Stomach (tissue), 8 donors: ENCODE measurements at regions not wholly inside any gene's neighbourhood (a gene's known extent, or its start where the extent isn't known, plus 50 kb on each side); places are given as distances from the start of the nearest gene placed in this dataset.

Source experiments
- DNase-seq, 2 donors: peaks; one replicate each; pipeline versions ENCODE4 v3.0.0 to v3.0.0-alpha.2; 2013 to 2019
- H3K27ac ChIP-seq, 5 donors: fragments of 200-600 bp in 4 of 5; sonication (generic) in 4 of 5; one replicate each; pipeline ENCODE4 v1.5.1; 2013 to 2019; ENCODE audit warnings: mild to moderate bottlenecking in 1 of 5, moderate library complexity in 1 of 5
- H3K27me3 ChIP-seq, 3 donors: fragments of 200-600 bp; sonication (generic); one replicate each; pipeline ENCODE4 v1.5.1; 2017 to 2019; ENCODE audit warnings: mixed run types in 1 of 3
- H3K36me3 ChIP-seq, 4 donors: fragments of 200-600 bp; sonication (generic); 1 replicate in 3 of 4; 2 replicates in 1 of 4; pipeline ENCODE4 v1.5.1; 2016 to 2019
- H3K4me1 ChIP-seq, 4 donors: fragments of 200-600 bp; sonication (generic); one replicate each; pipeline ENCODE4 v1.5.1; 2016 to 2019
- H3K4me3 ChIP-seq, 4 donors: fragments of 200-600 bp; sonication (generic) in 3 of 4; one replicate each; pipeline ENCODE4 v1.5.1; 2016 to 2019; ENCODE audit warnings: mild to moderate bottlenecking in 1 of 4
- H3K9me3 ChIP-seq, 4 donors: fragments of 200-600 bp; sonication (generic); one replicate each; pipeline ENCODE4 v1.5.1; 2016 to 2019
- CTCF ChIP-seq, 7 experiments: fragments of 450-650 bp in 4 of 7; fragments of 200-600 bp in 3 of 7; sonication (generic) in 3 of 7; IDR thresholded peaks; one replicate each; pipeline ENCODE4 v1.5.1; 2016 to 2019; ENCODE audit warnings: antibody characterized with exemption in 7 of 7, control low read depth in 2 of 7, mild to moderate bottlenecking in 1 of 7
- EP300 ChIP-seq: sonication (generic); formaldehyde crosslinking; IDR thresholded peaks from one replicate; pipeline ENCODE4 v1.6.1; 2017; ENCODE audit warnings: antibody characterized with exemption
- POLR2A ChIP-seq, 4 donors: fragments of 450-650 bp; IDR thresholded peaks; one replicate each; pipeline ENCODE4 v1.6.1; 2016; ENCODE audit warnings: antibody characterized with exemption in 4 of 4, control low read depth in 2 of 4, mild to moderate bottlenecking in 1 of 4, moderate library complexity in 1 of 4
- POLR2AphosphoS5 ChIP-seq, 3 donors: sonication (generic); formaldehyde crosslinking; IDR thresholded peaks; one replicate each; pipeline ENCODE4 v1.6.1; 2016; ENCODE audit warnings: antibody characterized with exemption in 3 of 3
- WGBS, 5 donors: extraction: QIAGEN DNeasy Blood & Tissue Kit in 3 of 5; methylation state at CpG; one replicate each; pipeline versions ENCODE4 v1.1.5 to v1.1.7; 2013 to 2018; 5-methylcytosine and 5-hydroxymethylcytosine counted together
- intact Hi-C: fragments of 100-400 bp; cut with DNase I; formaldehyde crosslinking; loops from one replicate; pipeline ENCODE4 v1.15.1; 2023; ENCODE audit warnings: low total_unique reads
- donor health status: healthy with polysubstance abuse.
- donor health status: Bipolar disorder and iron deficiency.
- donor health status: healthy.

GRCh38 chr10:8981277-8981676, 926.8 kb downstream of the GATA3 start:
- Histone ChIP-seq H3K27ac (no peak overlapping the region), H3K27me3 (no peaks in the 10 kb centered on the region), H3K4me3 (no peak overlapping the region), H3K36me3 (no peaks in the 10 kb centered on the region), H3K9me3 (peaks cover 0 to 3% (median 0%) of the 10 kb centered on the region in 4 donors), H3K4me1 (no peaks in the 10 kb centered on the region)
- no peak for DNase-seq
- WGBS, 5 donors: 63 to 78% (median 75%) methylated on average over 2 of the region's 2 CpGs
- no peak for TF ChIP-seq EP300
- TF ChIP-seq CTCF (IDR thresholded peaks at IDR 0.05): no peak
- intact Hi-C loops: no loop called here

- no peaks in the 10 kb centered on the region for H3K36me3 ChIP-seq
- H3K27ac ChIP-seq: no peak overlapping the region
- TF ChIP-seq CTCF (IDR thresholded peaks at IDR 0.05): no peak
- peaks cover 0 to 3% (median 0%) of the 10 kb centered on the region in 4 donors for H3K9me3 ChIP-seq
- no peak for DNase-seq
- no peaks in the 10 kb centered on the region for H3K27me3 ChIP-seq
- H3K4me3 ChIP-seq: no peak overlapping the region
- intact Hi-C loops: no loop called here
- WGBS, 5 donors: 70 to 93% (median 91%) methylated on average over 2 of the region's 2 CpGs
- H3K4me1 ChIP-seq: no peaks in the 10 kb centered on the region
These were observed 931.2 kb downstream of the GATA3 start for GRCh38 chr10:8985651-8986050.

GRCh38 chr10:8986975-8987374, 932.5 kb downstream of the GATA3 start:
- no peaks in the 10 kb centered on the region for H3K4me1 ChIP-seq
- TF ChIP-seq EP300 (no peak), CTCF (IDR thresholded peaks at IDR 0.05) (no peak), POLR2A (IDR thresholded peaks at IDR 0.05) (no peak), POLR2AphosphoS5 (IDR thresholded peaks at IDR 0.05) (no peak)
- intact Hi-C loops: no loop called here
- WGBS, 5 donors: 64 to 71% (median 68%) methylated on average over 5 to 6 of the region's 6 CpGs
- no peaks in the 10 kb centered on the region for H3K27me3 ChIP-seq
- no peak overlapping the region for H3K27ac ChIP-seq
- no peaks in the 10 kb centered on the region for H3K36me3 ChIP-seq
- DNase-seq: no peak
- peaks cover 0 to 3% (median 0%) of the 10 kb centered on the region in 4 donors for H3K9me3 ChIP-seq
- no peak overlapping the region for H3K4me3 ChIP-seq

GRCh38 chr10:8987712-8988111, 933.2 kb downstream of the GATA3 start:
- intact Hi-C loops: no loop called here
- H3K36me3 ChIP-seq: no peaks in the 10 kb centered on the region
- 0 to 32% (median 18%) methylated on average over 1 of the region's 1 CpG for WGBS, 5 donors
- no peaks in the 10 kb centered on the region for H3K4me1 ChIP-seq
- H3K9me3 ChIP-seq: peaks cover 0 to 3% (median 0%) of the 10 kb centered on the region in 4 donors
- TF ChIP-seq CTCF (IDR thresholded peaks at IDR 0.05): no peak
- H3K4me3 ChIP-seq: no peak overlapping the region
- H3K27ac ChIP-seq: no peak overlapping the region
- no peak for DNase-seq
- no peaks in the 10 kb centered on the region for H3K27me3 ChIP-seq
